ENCODE measurements at regions not wholly inside any gene's neighbourhood (a gene's known extent, or its start where the extent isn't known, plus 50 kb on each side); places are given as distances from the start of the nearest gene placed in this dataset.
"Not testable (repeated sequence)": the region's sequence is repeated elsewhere in the genome, so short reads cannot be mapped to it uniquely, and the experiment has no call there.

- POLR2A ChIA-PET: no interaction called here
- no peak for DNase-seq (ENCODE audit: extremely low spot score)
- CTCF ChIA-PET: no interaction called here
- TF ChIP-seq FOXA1 (IDR thresholded peaks at IDR 0.05): no peak
- TF ChIP-seq SUZ12 (IDR thresholded peaks at IDR 0.05): no peak
- TF ChIP-seq L3MBTL2 (conservative IDR thresholded peaks at IDR 0.05): no peak
- TF ChIP-seq ELF4 (IDR thresholded peaks at IDR 0.05): no peak
Observed at GRCh38 chr16:82280867-82281266, 110.8 kb upstream of the MPHOSPH6 start.

- POLR2A ChIA-PET; CTCF ChIA-PET; DNase-seq (ENCODE audit: extremely low spot score): not testable (repeated sequence)
Observed at GRCh38 chr16:82275349-82275748, 105.3 kb upstream of the MPHOSPH6 start.

GRCh38 chr16:82271636-82272035, 101.6 kb upstream of the MPHOSPH6 start:
- TF ChIP-seq TARDBP (IDR thresholded peaks at IDR 0.05): no peak
- TF ChIP-seq CTBP1 (IDR thresholded peaks at IDR 0.05; ENCODE audit: borderline replicate concordance): no peak
- TF ChIP-seq HDGF (IDR thresholded peaks at IDR 0.05; ENCODE audit: borderline replicate concordance): no peak
- TF ChIP-seq SP1 (IDR thresholded peaks at IDR 0.05): no peak
- TF ChIP-seq FOXK2 (IDR thresholded peaks at IDR 0.05): no peak
- no peak for TF ChIP-seq NFRKB (IDR thresholded peaks at IDR 0.05)
- TF ChIP-seq LEF1 (IDR thresholded peaks at IDR 0.05; ENCODE audit: borderline replicate concordance): no peak
- no peak for TF ChIP-seq ZNF384 (IDR thresholded peaks at IDR 0.05)
- no peak for TF ChIP-seq BHLHE40 (IDR thresholded peaks at IDR 0.05; ENCODE audit: borderline replicate concordance)
- TF ChIP-seq SUZ12 (IDR thresholded peaks at IDR 0.05): no peak
- no peak for DNase-seq (ENCODE audit: extremely low spot score)
- ChIA-PET CTCF (interaction anchor here (2.4 kb wide), 1 partner anchor 9 kb away, joined by 10 read pairs; no protein-coding TSS in a partner anchor), POLR2A (no interaction called here)

- CTCF ChIA-PET; DNase-seq (ENCODE audit: extremely low spot score); POLR2A ChIA-PET: not testable (repeated sequence)
Observed at GRCh38 chr16:82267675-82268074, 97.7 kb upstream of the MPHOSPH6 start.

- TF ChIP-seq ARNT (IDR thresholded peaks at IDR 0.05) (no peak), LEF1 (IDR thresholded peaks at IDR 0.05; ENCODE audit: borderline replicate concordance) (no peak), SUZ12 (IDR thresholded peaks at IDR 0.05) (no peak), ZNF384 (IDR thresholded peaks at IDR 0.05) (no peak), FOXK2 (IDR thresholded peaks at IDR 0.05) (no peak), PKNOX1 (IDR thresholded peaks at IDR 0.05) (no peak), FOXM1 (IDR thresholded peaks at IDR 0.05; ENCODE audit: borderline replicate concordance) (no peak), CTBP1 (IDR thresholded peaks at IDR 0.05; ENCODE audit: borderline replicate concordance) (no peak), NFRKB (IDR thresholded peaks at IDR 0.05) (no peak), ELF4 (IDR thresholded peaks at IDR 0.05) (no peak), L3MBTL2 (conservative IDR thresholded peaks at IDR 0.05) (no peak), TARDBP (IDR thresholded peaks at IDR 0.05) (no peak), SP1 (IDR thresholded peaks at IDR 0.05) (no peak), FOXA1 (IDR thresholded peaks at IDR 0.05) (no peak), HDGF (IDR thresholded peaks at IDR 0.05; ENCODE audit: borderline replicate concordance) (no peak), BHLHE40 (IDR thresholded peaks at IDR 0.05; ENCODE audit: borderline replicate concordance) (no peak)
- DNase-seq (ENCODE audit: extremely low spot score): no peak
- CTCF ChIA-PET: no interaction called here
- POLR2A ChIA-PET: no interaction called here
Observed at GRCh38 chr16:82265809-82266208, 95.8 kb upstream of the MPHOSPH6 start.

GRCh38 chr16:82264756-82265155, 94.7 kb upstream of the MPHOSPH6 start:
- no peak for TF ChIP-seq L3MBTL2 (conservative IDR thresholded peaks at IDR 0.05)
- DNase-seq (ENCODE audit: extremely low spot score): no peak
- CTCF ChIA-PET: interaction anchor here (2.2 to 2.4 kb wide), 2 partner anchors 79 to 192 kb away, joined by 14 to 23 read pairs; no protein-coding TSS in a partner anchor
- POLR2A ChIA-PET: interaction anchor here (1.0 kb wide), 1 partner anchor 80 kb away, joined by 3 read pairs; no protein-coding TSS in a partner anchor

GRCh38 chr16:82263521-82264143, 93.6 kb upstream of the MPHOSPH6 start:
- TF ChIP-seq TARDBP (IDR thresholded peaks at IDR 0.05) (no peak), BHLHE40 (IDR thresholded peaks at IDR 0.05; ENCODE audit: borderline replicate concordance) (no peak), FOXA1 (IDR thresholded peaks at IDR 0.05) (no peak), L3MBTL2 (conservative IDR thresholded peaks at IDR 0.05) (no peak), FOXM1 (IDR thresholded peaks at IDR 0.05; ENCODE audit: borderline replicate concordance) (no peak), SP1 (IDR thresholded peaks at IDR 0.05) (no peak), SUZ12 (IDR thresholded peaks at IDR 0.05) (no peak), ZNF384 (IDR thresholded peaks at IDR 0.05) (no peak), ELF4 (IDR thresholded peaks at IDR 0.05) (no peak), NFRKB (IDR thresholded peaks at IDR 0.05) (no peak), LEF1 (IDR thresholded peaks at IDR 0.05; ENCODE audit: borderline replicate concordance) (no peak), CTBP1 (IDR thresholded peaks at IDR 0.05; ENCODE audit: borderline replicate concordance) (no peak), HDGF (IDR thresholded peaks at IDR 0.05; ENCODE audit: borderline replicate concordance) (no peak), ARNT (IDR thresholded peaks at IDR 0.05) (no peak), PKNOX1 (IDR thresholded peaks at IDR 0.05) (no peak), FOXK2 (IDR thresholded peaks at IDR 0.05) (no peak)
- CTCF ChIA-PET: interaction anchor here (0.5 to 2.4 kb wide), 13 partner anchors 9 to 376 kb away, joined by 3 to 23 read pairs (median 3); no protein-coding TSS in a partner anchor
- POLR2A ChIA-PET: interaction anchor here (1.0 kb wide), 1 partner anchor 81 kb away, joined by 3 read pairs; no protein-coding TSS in a partner anchor
- DNase-seq (ENCODE audit: extremely low spot score): peak; percentile 67

Data from HEK293T (cell line).